BE2C (cell line): ENCODE measurements at regions not wholly inside any gene's neighbourhood (a gene's known extent, or its start where the extent isn't known, plus 50 kb on each side); places are given as distances from the start of the nearest gene placed in this dataset.

Experiments used
- DNase-seq: peaks from one replicate; pipeline ENCODE4 v3.0.0-alpha.2; 2020
- H3K27me3 ChIP-seq: fragments of 250-450 bp; sonication (Bioruptor Pico); 2 replicates; pipeline ENCODE4 v1.5.1; 2020; ENCODE audit warnings: mild to moderate bottlenecking
- H3K36me3 ChIP-seq: fragments of 250-450 bp; sonication (Bioruptor Pico); 2 replicates; pipeline ENCODE4 v1.5.1; 2020; ENCODE audit warnings: mild to moderate bottlenecking
- H3K4me1 ChIP-seq: fragments of 250-450 bp; sonication (Bioruptor Pico); 2 replicates; pipeline ENCODE4 v1.5.1; 2020
- H3K4me3 ChIP-seq: 2 replicates; pipeline ENCODE4 v1.5.1; 2011; ENCODE audit warnings: low read depth, low read length
- H3K9me3 ChIP-seq: fragments of 250-450 bp; sonication (Bioruptor Pico); 2 replicates; pipeline ENCODE4 v1.5.1; 2020
- TF ChIP-seq, protein P1 (sequence below): IDR thresholded peaks from 2 replicates; pipeline ENCODE4 v1.5.1; 2012; ENCODE audit warnings: mild to moderate bottlenecking, low read depth, low read length

GRCh38 chr2:7194950-7195349 lies 277.7 kb downstream of the RNF144A start:
- Histone ChIP-seq H3K9me3 (no peaks in the 10 kb centered on the region), H3K4me3 (no peak overlapping the region), H3K4me1 (no peaks in the 10 kb centered on the region), H3K27me3 (no peaks in the 10 kb centered on the region), H3K36me3 (no peaks in the 10 kb centered on the region)
- TF ChIP-seq, protein P1, sequence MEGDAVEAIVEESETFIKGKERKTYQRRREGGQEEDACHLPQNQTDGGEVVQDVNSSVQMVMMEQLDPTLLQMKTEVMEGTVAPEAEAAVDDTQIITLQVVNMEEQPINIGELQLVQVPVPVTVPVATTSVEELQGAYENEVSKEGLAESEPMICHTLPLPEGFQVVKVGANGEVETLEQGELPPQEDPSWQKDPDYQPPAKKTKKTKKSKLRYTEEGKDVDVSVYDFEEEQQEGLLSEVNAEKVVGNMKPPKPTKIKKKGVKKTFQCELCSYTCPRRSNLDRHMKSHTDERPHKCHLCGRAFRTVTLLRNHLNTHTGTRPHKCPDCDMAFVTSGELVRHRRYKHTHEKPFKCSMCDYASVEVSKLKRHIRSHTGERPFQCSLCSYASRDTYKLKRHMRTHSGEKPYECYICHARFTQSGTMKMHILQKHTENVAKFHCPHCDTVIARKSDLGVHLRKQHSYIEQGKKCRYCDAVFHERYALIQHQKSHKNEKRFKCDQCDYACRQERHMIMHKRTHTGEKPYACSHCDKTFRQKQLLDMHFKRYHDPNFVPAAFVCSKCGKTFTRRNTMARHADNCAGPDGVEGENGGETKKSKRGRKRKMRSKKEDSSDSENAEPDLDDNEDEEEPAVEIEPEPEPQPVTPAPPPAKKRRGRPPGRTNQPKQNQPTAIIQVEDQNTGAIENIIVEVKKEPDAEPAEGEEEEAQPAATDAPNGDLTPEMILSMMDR, result no peak
- DNase-seq, result no peak

DNA sequence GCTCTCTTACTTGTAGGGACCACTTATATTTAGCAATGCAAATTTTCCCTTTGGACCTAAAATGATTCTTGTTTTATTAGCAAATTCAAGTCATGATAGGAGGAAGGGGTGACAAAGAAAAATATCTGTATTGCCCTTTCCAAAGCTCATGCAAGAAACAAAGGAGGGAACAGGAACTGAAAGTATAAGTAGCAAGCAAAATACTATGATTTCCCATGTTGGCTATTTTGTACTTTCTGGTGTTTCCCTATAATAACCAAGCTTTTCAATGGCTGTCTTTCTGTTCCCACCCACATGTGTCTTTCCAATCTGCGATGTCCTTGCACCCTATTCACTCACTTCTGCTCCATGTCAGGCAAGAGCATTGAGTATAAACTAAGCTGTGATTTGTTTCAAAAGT lies 279.7 kb downstream of the RNF144A start:
- Histone ChIP-seq H3K27me3 (no peaks in the 10 kb centered on the region), H3K4me1 (no peaks in the 10 kb centered on the region), H3K9me3 (no peaks in the 10 kb centered on the region), H3K36me3 (no peaks in the 10 kb centered on the region), H3K4me3 (no peak overlapping the region)
- TF ChIP-seq, protein P1, result no peak
- DNase-seq, result no peak

- no peak overlapping the region for H3K4me3 ChIP-seq
- H3K36me3 ChIP-seq, result no peaks in the 10 kb centered on the region
- H3K9me3 ChIP-seq, result no peaks in the 10 kb centered on the region
- TF ChIP-seq, protein P1, result no peak
- 0 out of 2 replicates have a peak, but pooled peaks cover 3% of the 10 kb centered on the region for H3K4me1 ChIP-seq
- H3K27me3 ChIP-seq, result no peaks in the 10 kb centered on the region
- DNase-seq, result no peak
Observed at GRCh38 chr2:7201851-7202250, 284.6 kb downstream of the RNF144A start.

DNA sequence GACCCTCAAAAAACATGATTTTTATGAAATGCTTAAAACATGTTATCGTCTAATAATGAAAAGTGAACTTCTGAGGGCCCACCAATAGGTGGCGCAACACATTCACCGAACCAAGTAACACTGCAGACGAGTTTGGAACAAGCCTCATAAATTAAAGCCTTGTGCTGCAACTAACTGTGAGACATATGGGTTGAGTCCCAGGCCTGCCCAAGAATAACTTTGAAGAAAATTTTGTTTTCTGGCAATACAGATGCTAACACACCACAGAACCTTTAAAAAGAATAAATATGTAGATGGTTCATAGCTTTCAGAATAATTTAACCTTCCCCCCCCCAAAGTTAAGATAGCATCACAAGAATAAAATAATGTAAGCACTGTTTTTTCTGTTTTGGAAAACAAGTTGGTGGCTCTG lies 285.9 kb downstream of the RNF144A start:
- TF ChIP-seq, protein P1, result peak; percentile 97
- H3K4me3 ChIP-seq, result no peak overlapping the region

DNA sequence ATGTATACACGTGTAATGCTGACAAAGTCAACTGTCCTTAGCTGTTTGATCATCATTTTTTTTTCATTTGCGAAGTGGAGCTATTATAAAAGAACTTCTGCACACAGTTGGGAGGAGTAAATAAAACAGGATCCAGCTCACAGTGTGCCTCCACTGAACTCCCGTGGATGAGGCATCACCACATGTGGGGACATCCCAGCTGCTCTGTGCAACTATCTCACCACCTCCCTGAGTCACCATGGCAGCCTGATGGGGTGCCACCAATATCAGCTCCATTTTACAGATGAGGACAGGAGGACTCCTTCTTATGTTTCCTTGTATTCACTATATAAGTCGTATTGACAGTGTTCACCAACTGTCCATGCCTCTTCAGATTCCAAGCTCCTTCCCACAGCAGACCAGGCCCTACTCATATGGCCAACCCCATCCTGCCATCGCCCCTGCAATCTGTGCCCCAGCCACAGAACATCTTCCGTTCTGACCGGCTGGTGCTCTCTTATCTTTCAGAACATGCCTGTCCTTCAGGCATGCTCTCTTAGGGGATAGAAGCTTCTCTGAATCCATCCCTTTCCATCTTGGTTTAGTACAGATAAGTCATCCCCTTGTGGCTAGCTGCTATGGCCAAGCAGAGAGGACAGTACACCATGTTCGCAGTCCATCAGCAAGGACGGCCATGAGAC lies 288.1 kb downstream of the RNF144A start:
- 0 out of 2 replicates have a peak, but pooled peaks cover 3% of the 10 kb centered on the region for H3K4me1 ChIP-seq
- no peak overlapping the region for H3K4me3 ChIP-seq
- DNase-seq, result no peak
- TF ChIP-seq, protein P1, result no peak
- H3K27me3 ChIP-seq, result no peaks in the 10 kb centered on the region
- H3K9me3 ChIP-seq, result no peaks in the 10 kb centered on the region
- no peaks in the 10 kb centered on the region for H3K36me3 ChIP-seq

More for the DNA sequence above, 285.9 kb downstream of the RNF144A start:
- Histone ChIP-seq H3K4me1 (0 out of 2 replicates have a peak, but pooled peaks cover 3% of the 10 kb centered on the region), H3K27me3 (no peaks in the 10 kb centered on the region), H3K36me3 (no peaks in the 10 kb centered on the region), H3K9me3 (no peaks in the 10 kb centered on the region)
- DNase-seq, result peak; percentile 65

GRCh38 chr2:7206111-7206810 lies 289.0 kb downstream of the RNF144A start:
- DNase-seq, result no peak
- no peaks in the 10 kb centered on the region for H3K9me3 ChIP-seq

More at GRCh38 chr2:7206111-7206810, 289.0 kb downstream of the RNF144A start:
- Histone ChIP-seq H3K4me3 (no peak overlapping the region), H3K27me3 (no peaks in the 10 kb centered on the region), H3K4me1 (0 out of 2 replicates have a peak, but pooled peaks cover 3% of the 10 kb centered on the region), H3K36me3 (no peaks in the 10 kb centered on the region)
- TF ChIP-seq, protein P1, result no peak
